ENCODE measurements at regions not wholly inside any gene's neighbourhood (a gene's known extent, or its start where the extent isn't known, plus 50 kb on each side); places are given as distances from the start of the nearest gene placed in this dataset.
A peak's percentile ranks its signal among the peaks of the same experiment; 100 is the strongest.
"Not testable (repeated sequence)": the region's sequence is repeated elsewhere in the genome, so short reads cannot be mapped to it uniquely, and the experiment has no call there.

DNA sequence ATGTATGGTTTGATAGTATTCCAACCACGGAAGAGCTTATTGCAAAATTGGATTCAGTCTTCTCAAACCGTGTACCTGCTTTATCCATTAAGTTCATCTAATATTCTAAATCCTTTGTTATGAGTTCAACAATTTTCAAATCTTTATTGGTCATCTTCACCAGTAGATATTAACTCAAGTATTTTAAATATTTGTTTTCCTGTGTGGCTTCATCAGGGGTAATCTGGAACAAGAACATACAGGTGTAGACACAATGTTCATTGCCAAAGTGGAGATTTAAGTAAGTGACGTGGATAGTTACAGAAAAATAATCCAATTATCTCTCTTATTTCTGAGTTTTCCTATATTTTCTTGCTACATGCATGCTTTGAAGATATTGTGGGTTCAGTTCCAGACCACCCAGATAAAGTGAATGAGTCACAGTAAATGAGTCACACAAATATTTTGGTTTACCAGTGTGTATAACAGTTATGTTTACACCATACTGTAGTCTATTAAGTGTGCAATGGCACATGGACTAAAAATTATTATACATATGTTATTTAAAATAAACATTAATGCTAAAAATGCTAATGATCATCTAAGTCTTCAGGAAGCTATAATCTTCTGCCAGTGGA, 429.0 kb upstream of the POT1 start:
- no peak for DNase-seq

DNA sequence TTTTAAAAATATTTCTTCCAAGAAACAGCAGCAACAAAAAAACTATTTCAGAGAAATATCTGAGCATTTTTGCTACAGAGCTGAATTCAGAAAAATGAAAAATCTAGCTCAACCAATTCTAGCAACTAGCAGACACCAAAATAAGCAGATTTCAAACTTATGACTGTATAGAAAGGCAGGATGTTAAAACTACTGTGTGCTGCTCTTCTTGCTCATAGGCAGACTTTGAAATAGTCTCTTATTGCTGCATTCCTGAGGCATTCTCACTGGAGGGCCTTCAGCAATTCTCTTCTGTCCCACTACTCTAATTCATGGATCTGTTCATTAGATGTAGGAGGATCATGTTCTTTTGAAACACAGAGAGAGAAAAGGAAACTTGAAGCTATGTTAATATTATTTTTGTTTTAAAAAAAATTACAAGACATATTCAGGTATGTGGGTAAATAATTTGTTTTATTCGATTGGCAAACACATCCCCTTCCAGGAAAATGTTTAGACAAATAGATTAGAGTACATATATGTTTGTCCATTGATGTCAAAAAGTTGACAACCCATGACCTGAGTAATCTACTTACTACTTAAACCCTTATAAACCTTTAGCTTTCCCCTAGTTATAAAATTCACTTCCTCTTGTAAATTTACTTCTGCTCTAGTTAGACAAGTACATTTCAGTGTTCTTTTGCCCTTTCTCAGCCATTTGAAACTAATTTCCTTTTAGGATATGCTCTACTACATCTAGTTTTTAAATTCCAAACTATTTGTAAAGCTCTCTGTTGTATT, 428.2 kb upstream of the POT1 start:
- peak in 1 of 2 donors; percentile 8 for DNase-seq

DNA sequence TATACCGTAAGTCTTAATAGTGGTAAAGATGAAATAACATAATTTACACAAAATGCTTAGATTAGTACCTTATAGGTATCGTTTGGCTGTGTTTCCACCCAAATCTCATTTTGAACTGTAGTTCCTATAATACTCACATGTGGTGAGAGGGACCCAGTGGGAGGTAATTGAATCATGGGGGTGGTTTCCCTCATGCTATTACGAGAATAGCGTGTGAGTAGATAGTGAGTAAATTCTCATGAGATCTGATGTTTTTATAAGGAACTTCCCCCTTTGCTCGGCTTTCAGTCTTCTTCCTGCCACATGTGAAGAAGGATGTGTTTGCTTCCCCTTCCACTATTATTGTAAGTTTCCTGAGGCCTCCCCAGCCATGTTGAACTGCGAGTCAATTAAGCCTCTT, 426.3 kb upstream of the POT1 start:
- peak; percentile 62 to 91 for DNase-seq

DNA sequence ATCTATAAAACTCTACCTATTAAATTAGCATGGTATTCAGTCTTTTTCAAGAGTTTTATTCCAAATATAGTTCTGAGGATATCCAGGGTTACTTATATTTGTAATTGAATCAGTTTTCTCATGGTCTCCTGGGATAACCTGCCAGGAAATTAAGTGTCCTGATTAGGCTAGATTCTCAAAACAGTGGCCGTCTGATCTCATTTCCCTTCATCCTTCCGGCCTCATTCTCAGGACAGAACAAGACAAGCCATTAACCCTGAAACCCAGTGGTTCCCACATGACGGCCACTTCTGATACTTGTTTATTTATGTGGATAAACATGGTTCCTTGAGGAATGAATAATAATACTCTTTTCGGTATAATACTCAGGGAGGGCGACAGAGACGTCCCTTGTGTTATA, 417.6 kb upstream of the POT1 start:
- no peak for DNase-seq

DNA sequence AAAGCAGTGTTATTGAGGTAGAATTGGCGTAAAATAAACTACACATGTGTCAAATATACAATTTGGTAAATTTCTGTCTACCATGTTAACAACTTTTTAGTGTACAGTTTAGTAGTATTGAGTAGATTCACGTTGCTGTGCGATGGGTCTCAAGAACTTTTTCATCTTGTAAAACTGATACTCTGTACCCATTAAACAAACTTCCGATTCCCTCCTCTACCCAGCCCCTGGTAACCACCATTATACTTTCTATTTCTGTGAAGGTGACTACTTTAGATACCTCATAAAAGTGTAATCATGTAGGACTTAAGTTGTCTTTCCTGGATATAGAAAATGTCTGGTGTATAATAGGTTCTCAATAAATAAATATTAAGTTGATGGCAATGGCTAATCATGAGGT, 408.5 kb upstream of the POT1 start:
- no peak for DNase-seq

DNA sequence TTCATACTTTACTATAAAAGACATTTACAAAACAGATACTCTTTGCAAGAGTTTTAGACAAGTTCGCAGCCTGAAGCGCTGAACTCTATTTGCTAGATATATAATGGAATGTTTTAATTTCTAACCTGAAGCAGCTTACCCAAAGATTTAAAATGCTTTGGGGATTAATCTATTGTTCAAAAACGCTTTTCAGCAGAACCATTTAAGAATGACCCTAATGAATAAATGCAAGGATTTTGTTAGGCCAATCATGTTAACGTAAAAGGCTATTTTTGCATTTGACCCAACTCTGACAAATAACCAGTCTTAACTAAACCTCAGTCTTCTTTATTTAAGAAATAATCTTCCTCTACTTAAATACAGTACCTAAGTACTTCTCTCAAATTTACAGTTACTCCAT, 406.7 kb upstream of the POT1 start:
- no peak for DNase-seq

DNA sequence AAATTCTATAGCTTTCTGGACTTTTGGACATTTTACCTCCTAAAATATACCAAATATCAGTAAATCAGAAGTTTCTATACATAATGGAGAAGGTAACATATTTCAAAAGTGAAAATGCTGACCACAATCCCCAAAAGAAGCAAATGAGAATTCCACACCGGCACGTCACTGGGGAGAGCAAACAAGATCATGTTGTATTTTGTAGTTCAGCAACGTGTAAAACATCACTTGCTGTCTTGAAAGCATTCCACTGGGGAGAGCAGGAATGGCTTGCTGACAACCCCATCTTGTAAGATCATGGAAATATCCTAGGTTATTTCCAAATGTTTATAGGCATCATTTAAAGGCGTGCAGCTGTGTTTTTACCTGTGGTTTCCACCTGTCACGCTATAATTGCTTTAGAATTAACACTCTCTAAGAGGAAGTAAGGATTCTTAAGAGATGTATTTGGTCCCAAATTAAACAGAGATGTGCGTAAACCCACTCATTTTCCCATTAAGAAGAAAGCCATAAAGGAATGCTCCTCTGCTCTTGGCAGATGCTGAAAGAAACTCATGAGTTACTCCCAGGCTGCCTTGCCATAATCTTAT, 397.1 kb upstream of the POT1 start:
- DNase-seq, result no peak

DNA sequence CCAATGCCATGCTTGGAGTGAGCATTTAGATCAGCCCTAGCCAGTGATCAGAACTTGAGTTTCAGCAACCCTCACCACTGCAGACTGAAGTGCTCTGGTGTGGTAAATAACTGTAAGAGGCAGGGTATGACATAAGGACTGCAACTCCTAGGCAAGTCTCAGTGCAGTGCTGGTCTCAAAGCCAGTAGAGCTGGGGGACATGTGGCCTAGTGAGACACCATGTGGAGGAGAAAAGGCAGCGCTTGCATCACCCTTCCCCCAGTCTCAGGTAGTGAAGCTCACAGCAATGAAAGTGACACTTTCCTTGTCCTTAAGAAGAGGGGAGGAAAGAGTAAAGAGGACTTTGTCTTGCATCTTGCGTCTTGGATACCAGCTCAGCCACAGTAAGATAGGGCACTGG, 386.8 kb upstream of the POT1 start:
- DNase-seq, result no peak

DNA sequence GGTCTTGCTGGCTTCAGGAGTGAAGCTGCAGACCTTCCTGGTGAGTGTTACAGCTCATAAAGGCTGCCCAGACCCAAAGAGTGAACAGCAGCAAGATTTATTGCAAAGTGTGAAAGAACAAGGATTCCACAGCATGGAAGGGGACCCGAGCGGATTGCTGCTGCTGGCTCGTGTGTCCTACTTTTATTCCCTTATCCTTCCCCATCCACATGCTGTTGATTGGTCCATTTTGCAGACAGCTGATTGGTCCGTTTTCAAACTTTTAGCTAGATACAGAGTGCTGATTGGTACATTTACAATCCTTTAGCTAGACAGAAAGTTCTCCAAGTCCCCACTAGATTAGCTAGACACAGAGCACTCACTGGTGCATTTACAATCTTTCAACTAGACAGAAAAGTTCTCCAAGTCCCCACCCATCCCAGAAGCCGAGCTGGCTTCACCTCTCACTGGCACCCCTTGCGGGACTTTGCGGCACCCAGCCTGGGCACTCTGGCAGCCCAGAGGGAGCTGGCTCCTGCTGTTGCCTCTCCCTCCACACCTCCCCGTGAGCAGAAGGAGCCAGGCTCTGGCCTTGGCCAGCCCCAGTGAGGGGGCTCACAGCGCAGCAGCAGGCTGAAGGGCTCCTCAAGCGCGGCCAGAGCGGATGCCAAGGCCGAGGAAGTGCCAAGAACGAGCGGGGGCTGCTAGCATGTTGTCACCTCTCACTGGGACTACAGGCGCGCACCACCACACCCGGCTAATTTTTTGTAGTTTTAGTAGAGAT, 369.6 kb upstream of the POT1 start:
- DNase-seq, result no peak

DNA sequence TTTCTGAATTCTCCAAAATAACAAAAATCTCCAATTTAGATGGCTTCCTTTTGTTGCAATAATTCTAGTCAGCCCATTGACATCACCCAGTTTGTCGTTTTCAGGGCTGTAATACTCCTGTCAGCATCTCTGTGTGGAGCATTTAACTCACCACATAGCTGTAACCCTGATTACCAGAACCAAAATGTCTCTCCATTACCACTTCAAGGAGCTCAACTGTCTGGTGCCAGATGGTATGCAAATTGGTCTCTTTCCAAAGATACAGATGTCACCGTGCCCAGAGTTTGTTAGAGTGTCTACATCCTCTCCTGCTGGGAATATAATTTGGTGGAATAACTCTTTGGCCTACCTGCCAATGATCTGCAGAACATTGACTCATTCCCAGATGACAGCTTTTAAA, 350.3 kb upstream of the POT1 start:
- DNase-seq, result no peak

DNA sequence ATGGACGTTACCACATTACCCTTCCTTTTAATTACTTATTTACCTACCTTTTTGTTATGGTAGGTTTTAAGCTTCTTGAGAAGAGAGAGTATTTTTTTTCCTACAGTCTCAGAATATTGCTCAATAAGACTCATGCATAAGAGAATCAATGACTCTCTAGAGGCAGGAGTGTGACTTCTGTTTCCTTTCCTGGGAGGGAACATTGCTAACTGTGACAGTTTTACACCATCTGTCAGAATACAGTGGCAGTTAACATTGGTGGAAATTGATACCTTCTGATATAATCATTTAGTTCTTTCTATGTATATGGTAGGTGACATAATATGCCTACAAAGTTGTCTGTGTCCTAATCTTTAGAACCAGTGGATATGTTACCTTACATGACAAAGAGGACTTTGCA, 348.7 kb upstream of the POT1 start:
- no peak for DNase-seq

DNA sequence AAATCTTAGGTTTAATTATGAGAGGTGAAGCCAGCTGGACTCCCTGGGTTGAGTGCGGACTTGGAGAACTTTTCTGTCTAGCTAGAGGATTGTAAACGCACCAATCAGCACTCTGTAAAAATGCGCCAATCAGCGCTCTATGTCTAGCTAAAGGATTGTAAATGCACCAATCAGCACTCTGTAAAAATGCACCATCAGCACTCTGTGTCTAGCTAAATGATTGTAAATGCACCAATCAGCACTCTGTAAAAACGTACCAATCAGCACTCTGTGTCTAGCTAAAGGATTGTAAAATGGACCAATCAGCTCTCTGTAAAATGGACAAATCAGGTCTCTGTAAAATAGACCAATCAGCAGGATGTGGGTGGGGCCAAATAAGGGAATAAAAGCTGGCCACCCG, 345.1 kb upstream of the POT1 start:
- DNase-seq, result not testable (repeated sequence)

DNA sequence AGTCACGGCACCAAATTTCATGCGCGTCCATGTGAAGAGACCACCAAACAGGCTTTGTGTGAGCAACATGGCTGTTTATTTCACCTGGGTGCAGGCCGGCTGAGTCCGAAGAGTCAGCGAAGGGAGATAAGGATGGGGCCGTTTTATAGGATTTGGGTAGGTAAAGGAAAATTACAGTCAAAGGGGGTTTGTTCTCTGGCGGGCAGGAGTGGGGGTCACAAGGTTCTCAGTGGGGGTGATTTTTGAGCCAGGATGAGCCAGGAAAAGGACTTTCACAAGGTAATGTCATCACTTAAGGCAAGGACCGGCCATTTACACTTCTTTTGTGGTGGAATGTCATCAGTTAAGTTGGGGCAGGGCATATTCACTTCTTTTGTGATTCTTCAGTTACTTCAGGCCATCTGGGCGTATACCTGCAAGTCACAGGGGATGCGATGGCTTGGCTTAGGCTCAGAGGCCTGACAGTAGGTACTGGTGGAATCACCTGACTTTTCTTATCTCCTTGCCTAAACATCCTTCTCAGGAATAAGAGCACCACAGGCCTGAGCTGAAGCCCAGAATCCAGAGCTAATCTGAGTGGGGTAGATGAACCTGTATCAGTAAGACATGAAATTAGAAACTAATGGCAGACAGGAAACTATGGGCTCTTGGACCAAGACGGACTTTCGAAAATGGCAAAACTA, 334.7 kb upstream of the POT1 start:
- not testable (repeated sequence) for DNase-seq

DNA sequence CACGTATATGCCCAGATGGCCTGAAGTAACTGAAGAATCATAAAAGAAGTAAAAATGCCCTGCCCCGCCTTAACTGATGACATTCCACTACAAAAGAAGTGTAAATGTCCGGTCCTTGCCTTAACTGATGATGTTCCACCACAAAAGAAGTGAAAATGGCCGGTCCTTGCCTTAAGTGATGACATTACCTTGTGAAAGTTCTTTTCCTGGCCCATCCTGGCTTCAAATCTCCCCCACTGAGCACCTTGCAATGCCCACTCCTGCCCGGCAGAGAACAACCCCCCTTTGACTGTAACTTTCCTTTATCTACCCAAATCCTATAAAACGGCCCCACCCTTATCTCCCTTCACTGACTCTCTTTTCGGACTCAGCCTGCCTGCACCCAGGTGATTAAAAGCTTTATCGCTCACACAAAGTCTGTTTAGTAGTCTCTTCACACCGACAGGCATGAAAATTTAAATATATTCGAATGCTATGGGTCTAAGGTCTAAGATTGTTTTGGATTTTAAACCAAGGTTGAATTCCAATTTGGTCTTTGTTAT, 329.3 kb upstream of the POT1 start:
- DNase-seq, result not testable (repeated sequence)

DNA sequence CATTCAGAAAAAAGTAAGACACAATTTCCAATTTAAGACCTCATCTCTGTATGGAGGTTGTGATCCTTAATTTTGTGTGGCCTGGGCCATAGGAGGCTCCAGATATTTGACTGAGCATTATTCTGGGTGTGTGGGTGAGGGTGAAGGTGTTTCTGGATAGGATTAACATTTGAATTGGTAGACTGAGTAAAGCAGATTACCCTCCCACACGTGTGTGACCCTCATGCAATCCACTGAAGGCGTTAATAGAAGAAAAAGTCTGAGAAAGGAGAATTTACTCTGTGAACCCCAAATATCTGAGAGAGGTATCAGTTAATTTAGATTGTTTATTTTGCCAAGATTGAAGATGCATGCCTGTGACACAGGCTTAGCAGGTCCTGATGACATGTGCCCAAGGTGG, 328.0 kb upstream of the POT1 start:
- DNase-seq, result no peak

DNA sequence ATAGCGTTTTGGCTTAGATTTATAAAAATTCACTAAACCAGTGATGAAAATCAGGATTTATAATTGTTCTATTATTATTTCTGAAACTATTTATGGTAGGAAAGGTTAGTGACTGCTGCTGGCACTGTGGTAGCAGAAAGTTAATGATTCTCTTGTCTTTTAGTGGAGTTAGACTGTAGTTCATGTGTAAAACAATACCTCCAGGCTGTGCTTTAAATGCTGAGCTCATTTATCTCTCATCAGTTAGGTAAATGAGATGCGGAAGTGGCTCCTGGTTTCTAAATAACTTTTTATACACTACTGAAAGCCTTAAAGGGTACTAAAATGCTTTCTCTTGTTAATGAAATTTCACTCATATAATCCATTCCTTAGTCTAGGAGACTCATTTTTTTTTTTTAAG, 326.8 kb upstream of the POT1 start:
- no peak for DNase-seq

DNA sequence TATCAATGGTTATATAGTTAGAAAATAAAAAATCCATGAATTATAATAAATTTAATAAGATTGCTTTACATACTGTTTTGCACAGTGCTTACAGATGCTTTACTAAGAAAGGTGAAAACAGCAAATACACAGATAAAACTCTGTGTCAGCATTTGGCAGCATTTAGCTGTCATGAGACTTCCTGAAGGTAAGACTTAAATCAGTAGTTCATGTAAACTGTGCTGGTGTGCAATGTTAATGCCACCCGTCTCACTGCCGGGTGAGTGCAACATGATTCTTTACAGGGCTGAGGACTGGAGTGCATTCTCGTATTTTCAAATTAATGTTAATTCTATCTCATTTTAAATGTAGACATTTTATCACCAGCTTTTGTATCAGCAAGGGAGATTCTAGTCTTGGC, 326.2 kb upstream of the POT1 start:
- DNase-seq, result no peak

DNA sequence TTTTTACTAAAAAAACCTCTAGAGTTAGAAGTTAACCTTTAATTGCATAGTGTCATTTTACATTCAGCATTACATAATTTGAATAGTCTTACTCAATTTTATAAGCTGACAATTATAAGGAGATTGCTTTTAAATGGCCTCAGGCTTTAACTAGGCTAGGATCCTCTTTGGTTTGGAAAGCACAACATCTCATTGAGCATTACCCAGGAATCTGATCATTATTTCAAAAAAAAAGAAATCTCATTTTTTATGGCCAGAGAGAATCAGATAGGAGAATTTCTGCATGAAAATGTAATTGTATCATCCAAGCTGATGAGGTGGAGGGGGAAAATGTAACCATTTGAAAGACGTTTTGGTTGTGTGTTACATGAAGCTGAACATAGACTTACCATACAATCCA, 324.9 kb upstream of the POT1 start:
- no peak for DNase-seq

DNA sequence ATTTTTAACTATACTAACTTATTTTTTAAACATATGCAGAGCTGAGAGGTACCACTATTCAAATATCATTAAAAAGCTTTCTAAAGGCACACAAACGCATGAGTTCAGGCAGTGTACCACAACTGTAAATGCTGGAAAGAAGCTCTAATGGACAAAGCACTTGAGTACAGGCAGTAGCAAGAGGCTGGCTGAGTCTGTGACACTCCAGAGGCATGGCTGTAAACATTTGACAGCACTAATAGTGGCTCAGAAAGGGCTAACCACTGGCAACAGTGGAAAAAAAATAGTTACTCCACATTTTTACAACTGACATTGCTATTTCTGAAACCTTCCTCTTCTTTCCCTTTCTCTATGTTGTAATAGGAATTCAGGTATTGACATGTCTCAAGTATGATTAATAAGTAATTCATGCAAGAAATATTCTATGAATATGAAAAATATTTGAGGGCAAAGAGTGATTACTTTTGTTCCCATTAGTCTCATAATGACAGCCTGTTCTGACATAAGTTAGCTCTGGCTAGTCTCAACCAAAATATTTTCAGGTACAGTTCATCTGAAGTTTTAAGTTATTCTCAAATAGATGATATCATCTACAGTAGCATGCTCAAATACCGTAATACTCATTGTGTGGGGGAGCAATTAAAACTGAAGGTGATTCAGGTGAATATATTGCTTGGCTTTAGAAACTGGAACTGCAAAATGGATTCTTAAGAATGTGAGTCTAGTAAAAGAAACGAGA, 324.0 kb upstream of the POT1 start:
- DNase-seq, result no peak

DNA sequence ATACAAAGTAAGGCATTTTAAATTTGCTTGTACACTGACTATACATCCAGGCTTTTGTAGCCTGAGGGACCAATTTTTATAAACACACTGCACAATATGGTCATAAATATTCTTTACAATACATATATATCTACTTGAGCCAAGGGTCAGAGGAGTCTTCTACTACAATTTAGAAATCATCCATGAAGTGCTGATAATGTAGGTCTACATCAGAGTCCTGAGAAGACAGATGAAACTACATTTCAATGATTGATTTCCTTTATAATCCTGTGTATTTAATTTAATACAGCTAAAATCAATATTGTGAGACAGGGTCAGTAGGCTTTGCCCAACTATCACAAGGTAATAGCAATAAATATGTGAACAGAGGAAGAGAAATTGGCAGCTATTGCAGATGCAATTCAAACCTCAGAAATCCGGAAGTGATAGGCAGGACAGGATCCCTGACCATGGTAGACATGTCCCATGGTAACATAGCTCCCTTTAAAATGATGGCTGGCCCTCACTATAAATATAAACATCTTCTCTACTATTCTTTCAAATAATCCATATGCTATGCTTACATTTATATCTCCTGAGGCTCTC, 318.0 kb upstream of the POT1 start:
- DNase-seq, result no peak

DNA sequence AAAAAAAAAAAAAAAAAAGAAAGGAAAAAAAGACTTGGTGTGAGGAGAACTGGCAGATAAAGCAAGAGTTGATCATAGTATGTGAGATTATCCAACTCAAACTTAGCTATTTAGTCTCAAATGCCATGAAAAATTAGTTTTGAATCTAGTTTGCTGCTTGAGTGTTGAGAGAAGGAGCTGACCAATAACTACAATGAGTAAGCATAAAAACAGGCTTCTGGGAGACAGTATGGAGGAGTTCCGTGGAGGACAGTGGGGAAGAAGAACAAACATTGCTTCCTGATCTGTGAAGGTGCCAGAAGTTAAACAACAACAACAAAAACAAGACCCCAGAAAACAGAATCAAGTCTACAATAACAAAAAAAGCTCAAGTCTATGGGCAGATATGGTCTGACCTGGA, 317.1 kb upstream of the POT1 start:
- DNase-seq, result no peak

DNA sequence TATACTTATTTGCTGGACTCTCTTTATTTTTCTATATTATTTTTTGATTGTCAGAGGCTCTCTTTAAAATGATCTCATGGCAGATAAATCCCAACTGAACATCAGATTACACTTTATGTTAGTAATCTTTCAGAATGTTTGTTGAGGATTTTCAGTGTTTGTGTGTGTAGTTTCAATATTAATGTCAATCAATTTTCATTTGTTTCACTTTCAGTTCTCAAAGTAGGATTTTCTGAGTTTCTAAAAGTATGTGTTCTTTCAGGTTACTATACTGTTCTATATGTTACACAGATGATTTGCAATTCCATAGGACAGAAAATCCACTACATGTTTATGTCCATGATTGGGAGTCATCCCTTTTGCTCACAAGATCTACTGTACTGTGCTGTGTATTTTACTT, 311.9 kb upstream of the POT1 start:
- DNase-seq, result no peak
